Calu3 (cell line): ENCODE measurements at regions not wholly inside any gene's neighbourhood (a gene's known extent, or its start where the extent isn't known, plus 50 kb on each side); places are given as distances from the start of the nearest gene placed in this dataset.

Experiments used
- BruUV-seq: library from RNA; stranded (reverse); fragments of 400-500 nt; replicated peaks from 2 replicates; lab custom pipeline; 2021; lab: Mats Ljungman, UMichigan
- CTCF ChIA-PET: fragments of 300-600 bp; sonication (Branson Sonifier 250); formaldehyde crosslinking; loops from one replicate; lab custom pipeline; 2022; ENCODE audit warnings: antibody characterized with exemption; lab: Charles Lee
- DNase-seq: peaks from one replicate; pipeline ENCODE4 v3.0.0; 2022
- H3K27ac Mint-ChIP-seq: one replicate; pipeline ENCODE4 v1.8.0; 2022; ENCODE audit warnings: mixed read lengths; ENCODE audit not compliant: unreplicated experiment
- H3K27me3 Mint-ChIP-seq: one replicate; pipeline ENCODE4 v1.8.0; 2022; ENCODE audit warnings: mixed read lengths; ENCODE audit not compliant: unreplicated experiment
- H3K36me3 Mint-ChIP-seq: one replicate; pipeline ENCODE4 v1.8.0; 2022; ENCODE audit warnings: mild to moderate bottlenecking, moderate library complexity, mixed read lengths; ENCODE audit not compliant: insufficient read depth, unreplicated experiment
- H3K4me1 Mint-ChIP-seq: one replicate; pipeline ENCODE4 v1.8.0; 2022; ENCODE audit warnings: mild to moderate bottlenecking, low read depth, mixed read lengths; ENCODE audit not compliant: unreplicated experiment
- H3K4me3 Mint-ChIP-seq: one replicate; pipeline ENCODE4 v1.8.0; 2022; ENCODE audit warnings: mild to moderate bottlenecking, low read depth, moderate library complexity, mixed read lengths; ENCODE audit not compliant: unreplicated experiment
- H3K9me3 Mint-ChIP-seq: one replicate; pipeline ENCODE4 v1.8.0; 2022; ENCODE audit warnings: low read depth, mixed read lengths; ENCODE audit not compliant: unreplicated experiment
- intact Hi-C: fragments of 100-400 bp; cut with micrococcal nuclease; formaldehyde crosslinking; loops from one replicate; pipeline ENCODE4 v1.10.0; 2022; ENCODE audit not compliant: unreplicated experiment
- TF ChIP-seq, protein P1 (sequence below): fragments of 200-600 bp; IDR thresholded peaks from one replicate; pipeline ENCODE4 v1.8.0; 2022; ENCODE audit warnings: antibody characterized with exemption; ENCODE audit not compliant: unreplicated experiment

DNA sequence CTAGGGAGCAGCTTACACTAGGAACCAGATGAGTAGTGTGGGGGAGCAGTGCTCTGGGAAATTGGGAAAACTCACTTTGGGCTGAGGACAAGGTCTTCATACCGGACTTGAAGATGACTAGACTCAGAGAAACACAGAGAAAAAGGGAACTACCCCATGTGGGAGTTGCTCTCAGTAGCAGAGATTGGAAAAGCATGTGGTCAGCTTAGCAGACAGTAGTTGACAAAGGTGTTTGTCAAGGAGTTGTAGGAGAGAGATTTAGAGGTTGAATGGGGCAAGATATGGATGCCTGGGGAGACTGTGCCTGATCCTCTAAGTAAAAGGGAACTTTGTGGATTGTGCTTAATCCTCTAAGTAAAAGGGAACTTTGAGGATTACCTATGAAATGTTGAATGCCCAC is 194.5 kb upstream of the COX10 start:
- intact Hi-C loops = no loop called here
- Mint-ChIP-seq H3K27me3 (no peaks in the 10 kb centered on the region), H3K36me3 (no peaks in the 10 kb centered on the region), H3K4me3 (no peak overlapping the region), H3K9me3 (peaks cover 3% of the 10 kb centered on the region), H3K27ac (no peak overlapping the region), H3K4me1 (no peaks in the 10 kb centered on the region)
- TF ChIP-seq, protein P1, sequence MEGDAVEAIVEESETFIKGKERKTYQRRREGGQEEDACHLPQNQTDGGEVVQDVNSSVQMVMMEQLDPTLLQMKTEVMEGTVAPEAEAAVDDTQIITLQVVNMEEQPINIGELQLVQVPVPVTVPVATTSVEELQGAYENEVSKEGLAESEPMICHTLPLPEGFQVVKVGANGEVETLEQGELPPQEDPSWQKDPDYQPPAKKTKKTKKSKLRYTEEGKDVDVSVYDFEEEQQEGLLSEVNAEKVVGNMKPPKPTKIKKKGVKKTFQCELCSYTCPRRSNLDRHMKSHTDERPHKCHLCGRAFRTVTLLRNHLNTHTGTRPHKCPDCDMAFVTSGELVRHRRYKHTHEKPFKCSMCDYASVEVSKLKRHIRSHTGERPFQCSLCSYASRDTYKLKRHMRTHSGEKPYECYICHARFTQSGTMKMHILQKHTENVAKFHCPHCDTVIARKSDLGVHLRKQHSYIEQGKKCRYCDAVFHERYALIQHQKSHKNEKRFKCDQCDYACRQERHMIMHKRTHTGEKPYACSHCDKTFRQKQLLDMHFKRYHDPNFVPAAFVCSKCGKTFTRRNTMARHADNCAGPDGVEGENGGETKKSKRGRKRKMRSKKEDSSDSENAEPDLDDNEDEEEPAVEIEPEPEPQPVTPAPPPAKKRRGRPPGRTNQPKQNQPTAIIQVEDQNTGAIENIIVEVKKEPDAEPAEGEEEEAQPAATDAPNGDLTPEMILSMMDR = no peak
- DNase-seq = no peak
- no TSS peak for BruUV-seq
- CTCF ChIA-PET = no interaction called here

DNA sequence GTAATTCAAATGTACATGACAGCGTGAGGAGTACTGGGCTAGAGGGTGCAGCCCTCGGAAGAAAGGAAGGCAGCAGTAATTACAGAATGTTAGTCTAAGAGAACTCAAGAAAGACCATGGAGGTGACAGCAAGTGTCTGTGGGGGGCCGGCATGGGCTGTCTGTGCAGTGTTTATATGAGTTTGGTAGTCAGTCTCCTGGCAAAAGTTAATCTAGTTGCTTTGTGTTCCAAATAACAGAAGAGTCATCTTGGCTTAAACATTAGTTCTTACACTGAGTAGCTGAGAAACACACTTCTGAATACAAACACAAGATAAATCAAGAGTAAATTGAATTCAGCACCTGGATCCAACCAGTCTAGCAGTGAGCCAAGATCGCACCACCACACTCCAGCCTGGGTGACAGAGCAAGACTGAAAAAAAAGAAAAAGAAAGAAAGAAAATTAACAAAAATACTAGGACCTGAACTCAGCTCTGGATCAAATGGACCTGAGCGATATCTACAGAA is 189.3 kb upstream of the COX10 start:
- Mint-ChIP-seq H3K4me3 (no peak overlapping the region), H3K36me3 (no peaks in the 10 kb centered on the region), H3K9me3 (peaks cover 6% of the 10 kb centered on the region), H3K4me1 (no peaks in the 10 kb centered on the region), H3K27me3 (no peaks in the 10 kb centered on the region), H3K27ac (no peak overlapping the region)
- CTCF ChIA-PET = no interaction called here
- intact Hi-C loops = no loop called here
- TF ChIP-seq, protein P1 = no peak
- DNase-seq = no peak
- no TSS peak for BruUV-seq

DNA sequence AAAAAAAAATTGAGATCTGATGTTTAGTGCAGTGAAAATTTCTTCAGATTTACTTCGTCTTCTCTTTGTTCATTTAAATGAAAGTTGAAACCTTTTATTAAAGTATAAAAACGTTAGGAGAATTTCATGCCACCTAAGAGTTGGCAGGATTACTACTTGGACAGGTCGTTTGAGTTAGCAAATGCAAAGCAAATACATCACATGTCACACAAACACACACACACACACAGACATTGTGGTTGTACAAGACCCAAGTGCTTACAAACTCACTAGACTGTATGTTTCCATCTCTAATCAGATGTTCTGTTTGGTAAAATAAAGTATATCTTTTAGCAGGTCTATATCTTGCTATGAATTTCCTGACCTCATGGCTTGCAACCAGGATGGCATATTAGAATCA is 185.6 kb upstream of the COX10 start:
- no peaks in the 10 kb centered on the region for H3K4me1 Mint-ChIP-seq
- intact Hi-C loops = no loop called here
- no peaks in the 10 kb centered on the region for H3K27me3 Mint-ChIP-seq
- H3K27ac Mint-ChIP-seq = no peak overlapping the region
- no peak for DNase-seq
- H3K36me3 Mint-ChIP-seq = no peaks in the 10 kb centered on the region
- CTCF ChIA-PET = no interaction called here
- TF ChIP-seq, protein P1 = no peak
- H3K9me3 Mint-ChIP-seq = peaks cover 9% of the 10 kb centered on the region
- H3K4me3 Mint-ChIP-seq = no peak overlapping the region
- no TSS peak for BruUV-seq

DNA sequence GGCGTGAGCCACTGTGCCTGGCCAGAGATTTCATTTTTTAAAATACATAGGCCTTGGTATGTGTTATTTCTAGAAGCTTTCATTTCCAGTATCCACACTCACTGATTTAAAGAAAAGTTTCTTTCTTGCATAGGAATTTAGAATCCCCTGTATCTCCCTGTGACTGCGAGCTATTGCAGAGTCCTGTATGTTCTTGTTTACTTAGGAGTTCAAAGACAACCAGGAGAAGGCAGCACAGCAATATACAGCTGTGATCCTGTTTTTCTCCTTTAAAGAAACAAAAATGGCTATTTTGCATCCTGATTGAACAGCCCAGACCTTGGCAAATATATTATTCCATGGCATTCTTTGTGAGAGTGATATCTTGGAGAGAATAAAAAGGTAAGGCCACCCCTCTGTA is 185.0 kb upstream of the COX10 start:
- CTCF ChIA-PET = interaction anchor here (0.7 kb wide), 1 partner anchor 245 kb away, joined by 3 read pairs; no protein-coding TSS in a partner anchor
- no peak overlapping the region for H3K27ac Mint-ChIP-seq
- TF ChIP-seq, protein P1 = no peak
- no peaks in the 10 kb centered on the region for H3K27me3 Mint-ChIP-seq
- DNase-seq = no peak
- no peaks in the 10 kb centered on the region for H3K4me1 Mint-ChIP-seq
- peaks cover 9% of the 10 kb centered on the region for H3K9me3 Mint-ChIP-seq
- no TSS peak for BruUV-seq
- H3K36me3 Mint-ChIP-seq = no peaks in the 10 kb centered on the region
- intact Hi-C loops = no loop called here
- no peak overlapping the region for H3K4me3 Mint-ChIP-seq
